ENCODE measurements at regions not wholly inside any gene's neighbourhood (a gene's known extent, or its start where the extent isn't known, plus 50 kb on each side); places are given as distances from the start of the nearest gene placed in this dataset.

DNA sequence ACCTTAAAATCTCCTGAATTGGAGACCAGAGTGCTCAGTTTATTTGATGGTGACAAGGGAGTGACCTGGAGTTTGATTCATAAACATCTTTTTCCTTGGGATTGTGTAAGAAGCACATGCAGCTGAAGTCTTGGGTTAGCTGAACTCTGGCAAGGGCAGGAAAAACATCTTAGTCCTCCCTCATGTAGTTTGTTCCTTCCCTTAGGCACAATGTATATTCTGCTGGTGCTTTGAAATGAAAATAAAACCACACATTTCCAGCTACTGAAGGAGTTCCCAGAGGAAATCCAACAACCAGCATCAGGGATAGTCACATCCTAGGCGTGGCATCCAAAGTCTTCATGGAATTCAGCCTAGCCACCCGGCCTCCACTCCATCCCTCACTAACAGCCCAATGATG, 95.2 kb upstream of the PAPPA start:
- ChIA-PET POLR2A (ENCODE audit: low non-redundant PET) (no interaction called here), CTCF (no interaction called here)
- peak; percentile 11 for DNase-seq (ENCODE audit: low spot score)
- TF ChIP-seq, protein P1, sequence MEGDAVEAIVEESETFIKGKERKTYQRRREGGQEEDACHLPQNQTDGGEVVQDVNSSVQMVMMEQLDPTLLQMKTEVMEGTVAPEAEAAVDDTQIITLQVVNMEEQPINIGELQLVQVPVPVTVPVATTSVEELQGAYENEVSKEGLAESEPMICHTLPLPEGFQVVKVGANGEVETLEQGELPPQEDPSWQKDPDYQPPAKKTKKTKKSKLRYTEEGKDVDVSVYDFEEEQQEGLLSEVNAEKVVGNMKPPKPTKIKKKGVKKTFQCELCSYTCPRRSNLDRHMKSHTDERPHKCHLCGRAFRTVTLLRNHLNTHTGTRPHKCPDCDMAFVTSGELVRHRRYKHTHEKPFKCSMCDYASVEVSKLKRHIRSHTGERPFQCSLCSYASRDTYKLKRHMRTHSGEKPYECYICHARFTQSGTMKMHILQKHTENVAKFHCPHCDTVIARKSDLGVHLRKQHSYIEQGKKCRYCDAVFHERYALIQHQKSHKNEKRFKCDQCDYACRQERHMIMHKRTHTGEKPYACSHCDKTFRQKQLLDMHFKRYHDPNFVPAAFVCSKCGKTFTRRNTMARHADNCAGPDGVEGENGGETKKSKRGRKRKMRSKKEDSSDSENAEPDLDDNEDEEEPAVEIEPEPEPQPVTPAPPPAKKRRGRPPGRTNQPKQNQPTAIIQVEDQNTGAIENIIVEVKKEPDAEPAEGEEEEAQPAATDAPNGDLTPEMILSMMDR (conservative IDR thresholded peaks at IDR 0.05; ENCODE audit: low read depth), result no peak
- H3K27ac ChIP-seq, result no peak overlapping the region

DNA sequence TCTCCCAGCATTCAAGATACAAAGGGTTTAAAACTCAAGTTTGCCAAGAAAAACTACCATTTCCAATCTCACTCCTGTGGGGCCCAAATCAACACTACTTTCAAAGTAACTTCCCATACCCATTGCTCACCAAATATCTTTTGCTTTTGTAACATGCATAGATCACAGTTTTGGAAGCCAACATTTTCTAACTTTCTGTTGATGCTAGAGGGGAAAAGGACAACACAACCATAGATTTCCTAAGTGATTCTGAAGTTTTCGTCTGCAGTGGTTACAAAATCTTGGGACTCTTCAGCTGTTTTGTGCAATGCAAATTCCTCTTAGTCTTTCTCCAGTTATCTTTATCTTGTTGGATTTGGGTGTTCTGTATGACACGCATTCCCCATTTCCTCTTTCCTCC, 94.1 kb upstream of the PAPPA start:
- DNase-seq (ENCODE audit: low spot score), result no peak
- ChIA-PET POLR2A (ENCODE audit: low non-redundant PET) (no interaction called here), CTCF (interaction anchor here (0.6 kb wide), 1 partner anchor 1342 kb away, joined by 5 read pairs; no protein-coding TSS in a partner anchor)
- TF ChIP-seq, protein P1 (conservative IDR thresholded peaks at IDR 0.05; ENCODE audit: low read depth), result no peak
- no peak overlapping the region for H3K27ac ChIP-seq

DNA sequence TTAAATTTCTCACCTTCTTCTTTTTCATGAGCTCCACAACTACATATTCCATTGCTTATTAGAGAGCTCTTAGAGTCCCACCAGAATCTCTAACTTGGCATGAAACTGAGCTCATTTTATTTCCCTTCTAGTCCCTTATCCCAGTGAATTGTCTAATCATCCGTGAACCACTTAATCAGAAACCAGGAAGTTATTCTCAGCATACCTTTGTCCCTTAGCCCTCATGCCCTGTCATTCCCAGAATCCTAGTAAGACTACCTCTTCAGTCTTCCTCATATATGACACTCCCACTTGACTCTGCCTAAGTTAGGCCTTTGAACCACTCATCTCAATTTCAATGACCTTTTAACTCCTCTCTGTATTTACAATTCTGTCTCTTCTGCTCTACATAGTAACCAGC, 93.0 kb upstream of the PAPPA start:
- TF ChIP-seq, protein P1 (conservative IDR thresholded peaks at IDR 0.05; ENCODE audit: low read depth), result no peak
- CTCF ChIA-PET, result interaction anchor here (0.6 to 0.9 kb wide), 2 partner anchors 13 to 176 kb away, joined by 3 read pairs; no protein-coding TSS in a partner anchor
- no peak for DNase-seq (ENCODE audit: low spot score)
- POLR2A ChIA-PET (ENCODE audit: low non-redundant PET), result no interaction called here
- H3K27ac ChIP-seq, result no peak overlapping the region

DNA sequence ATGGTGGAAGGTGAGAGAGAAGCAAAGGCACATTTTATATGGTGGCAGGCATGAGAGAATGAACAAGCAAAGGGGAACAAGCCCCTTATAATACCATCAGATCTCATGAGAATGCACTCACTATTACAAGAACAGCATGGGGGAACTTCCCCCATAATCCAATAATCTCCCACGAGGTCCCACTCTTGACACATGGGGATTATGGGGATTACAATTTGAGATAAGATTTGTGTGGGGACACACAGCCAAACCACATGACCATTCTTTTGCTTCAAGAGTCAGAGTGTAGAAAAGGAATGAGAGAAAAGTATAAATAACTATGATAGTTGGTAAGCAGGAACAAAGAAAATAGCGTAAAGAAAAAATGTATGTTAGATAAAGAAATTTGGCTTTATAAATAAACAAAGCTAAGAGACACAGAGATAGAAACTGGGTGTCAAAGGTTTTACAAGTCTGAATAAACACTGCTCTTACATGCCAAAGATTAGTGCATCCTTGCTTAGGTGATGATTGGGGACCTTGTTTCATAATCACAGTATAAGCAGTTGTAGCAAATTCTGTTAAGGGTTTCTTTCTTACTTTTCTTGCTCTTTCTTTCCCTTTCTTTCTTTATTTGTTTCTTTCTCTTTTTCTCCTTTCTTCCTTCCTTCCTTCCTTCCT, 91.9 kb upstream of the PAPPA start:
- POLR2A ChIA-PET (ENCODE audit: low non-redundant PET), result no interaction called here
- CTCF ChIA-PET, result no interaction called here
- DNase-seq (ENCODE audit: low spot score), result no peak
- TF ChIP-seq, protein P1 (conservative IDR thresholded peaks at IDR 0.05; ENCODE audit: low read depth), result no peak
- no peak overlapping the region for H3K27ac ChIP-seq

DNA sequence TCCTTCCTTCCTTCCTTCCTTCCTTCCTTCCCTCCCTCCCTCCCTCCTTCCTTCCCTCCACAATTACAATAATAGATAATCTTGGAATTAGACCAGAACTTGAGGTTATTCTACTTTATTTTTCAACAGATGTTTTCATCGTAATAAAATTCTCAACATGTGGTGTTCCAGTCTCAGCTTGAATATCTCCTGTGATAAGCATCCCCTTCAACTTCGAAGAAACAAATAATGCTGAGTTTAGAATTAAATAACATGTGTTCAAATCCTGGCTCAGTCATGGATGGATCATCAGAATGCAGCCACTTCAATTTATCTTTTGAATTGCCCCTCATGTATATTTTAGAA, 91.4 kb upstream of the PAPPA start:
- POLR2A ChIA-PET (ENCODE audit: low non-redundant PET), result no interaction called here
- no peak overlapping the region for H3K27ac ChIP-seq
- CTCF ChIA-PET, result no interaction called here
- TF ChIP-seq, protein P1 (conservative IDR thresholded peaks at IDR 0.05; ENCODE audit: low read depth), result no peak
- DNase-seq (ENCODE audit: low spot score), result no peak

DNA sequence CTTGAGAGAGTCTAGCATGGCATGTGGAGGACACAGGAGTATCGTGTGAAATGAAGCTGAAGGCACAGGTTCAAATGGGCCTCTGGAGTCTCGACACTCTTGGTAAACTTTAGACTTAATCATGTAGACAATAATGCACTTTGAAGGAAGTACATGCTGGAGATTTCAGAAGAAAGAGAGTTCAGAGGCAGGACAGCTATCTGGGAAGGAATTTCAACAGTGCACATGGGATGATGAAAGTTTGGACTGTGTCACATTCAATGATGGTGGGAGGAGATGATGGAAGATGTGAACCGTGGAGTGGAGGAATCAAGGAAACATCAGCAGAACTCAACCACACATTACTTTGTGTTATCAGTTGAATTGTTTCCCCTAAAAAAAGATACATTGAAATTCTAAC, 88.6 kb upstream of the PAPPA start:
- CTCF ChIA-PET, result interaction anchor here (1.1 kb wide), 1 partner anchor 473 kb away, joined by 4 read pairs; no protein-coding TSS in a partner anchor
- TF ChIP-seq, protein P1 (conservative IDR thresholded peaks at IDR 0.05; ENCODE audit: low read depth), result no peak
- POLR2A ChIA-PET (ENCODE audit: low non-redundant PET), result no interaction called here
- no peak overlapping the region for H3K27ac ChIP-seq
- DNase-seq (ENCODE audit: low spot score), result no peak

Data from RWPE1 (cell line).